OCI-LY3 (cell line): ENCODE measurements at regions not wholly inside any gene's neighbourhood (a gene's known extent, or its start where the extent isn't known, plus 50 kb on each side); places are given as distances from the start of the nearest gene placed in this dataset.

Experiments
- H2AFZ ChIP-seq: fragments of 200-600, 300-600 bp; shearing (Covaris generic); 2 replicates; pipeline ENCODE4 v1.6.0; 2014; ENCODE audit warnings: antibody characterized with exemption, low read depth, low read length
- H3K27ac ChIP-seq: fragments of 200-600, 300-600 bp; sonication (generic); 2 replicates; pipeline ENCODE4 v1.5.1; 2014; ENCODE audit warnings: mild to moderate bottlenecking, low read length, moderate library complexity, mixed read lengths
- H3K27me3 ChIP-seq: fragments of 200-600, 300-600 bp; sonication (generic); 2 replicates; pipeline ENCODE4 v1.6.1; 2014; ENCODE audit warnings: low read depth, low read length, mixed read lengths
- H3K36me3 ChIP-seq: fragments of 200-600, 300-600 bp; sonication (generic); replicated peaks from 2 replicates; pipeline ENCODE3; 2014; ENCODE audit warnings: low read depth, low read length, mixed read lengths
- H3K4me1 ChIP-seq: fragments of 300-600, 200-600 bp; sonication (generic); 2 replicates; pipeline ENCODE4 v1.6.1; 2014; ENCODE audit warnings: low read length, mixed read lengths
- H3K4me2 ChIP-seq: fragments of 200-600, 300-600 bp; sonication (generic); 2 replicates; pipeline ENCODE4 v1.6.1; 2014; ENCODE audit warnings: low read length, mixed read lengths
- H3K4me3 ChIP-seq: fragments of 300-600, 200-600 bp; sonication (generic); 2 replicates; pipeline ENCODE4 v1.5.1; 2014; ENCODE audit warnings: antibody characterized with exemption, mild to moderate bottlenecking, low read length, moderate library complexity
- H3K79me2 ChIP-seq: fragments of 300-600, 200-600 bp; shearing (Covaris generic); 2 replicates; pipeline ENCODE4 v1.6.1; 2014; ENCODE audit warnings: mild to moderate bottlenecking, low read length, mixed read lengths
- H3K9ac ChIP-seq: fragments of 300-600, 200-600 bp; shearing (Covaris generic); 2 replicates; pipeline ENCODE4 v1.6.0; 2014; ENCODE audit warnings: mild to moderate bottlenecking, low read length, moderate library complexity
- H3K9me3 ChIP-seq: fragments of 200-600, 300-600 bp; shearing (Covaris generic); 2 replicates; pipeline ENCODE4 v1.6.1; 2014; ENCODE audit warnings: low read length, mixed read lengths; ENCODE audit not compliant: insufficient read depth
- H4K20me1 ChIP-seq: fragments of 200-600, 300-600 bp; sonication (generic); 2 replicates; pipeline ENCODE4 v1.6.1; 2016; ENCODE audit warnings: low read length, mixed read lengths; ENCODE audit not compliant: insufficient read depth
- CTCF ChIP-seq: fragments of 200-600, 300-600 bp; sonication (generic); IDR thresholded peaks from 2 replicates; pipeline ENCODE4 v1.5.1; 2014; ENCODE audit warnings: antibody characterized with exemption, low read length, low read depth
- EZH2phosphoT487 ChIP-seq: fragments of 200-600 bp; shearing (Covaris generic); IDR thresholded peaks from 2 replicates; pipeline ENCODE4 v1.6.1; 2018; ENCODE audit warnings: antibody characterized with exemption, mixed run types, low read depth

DNA sequence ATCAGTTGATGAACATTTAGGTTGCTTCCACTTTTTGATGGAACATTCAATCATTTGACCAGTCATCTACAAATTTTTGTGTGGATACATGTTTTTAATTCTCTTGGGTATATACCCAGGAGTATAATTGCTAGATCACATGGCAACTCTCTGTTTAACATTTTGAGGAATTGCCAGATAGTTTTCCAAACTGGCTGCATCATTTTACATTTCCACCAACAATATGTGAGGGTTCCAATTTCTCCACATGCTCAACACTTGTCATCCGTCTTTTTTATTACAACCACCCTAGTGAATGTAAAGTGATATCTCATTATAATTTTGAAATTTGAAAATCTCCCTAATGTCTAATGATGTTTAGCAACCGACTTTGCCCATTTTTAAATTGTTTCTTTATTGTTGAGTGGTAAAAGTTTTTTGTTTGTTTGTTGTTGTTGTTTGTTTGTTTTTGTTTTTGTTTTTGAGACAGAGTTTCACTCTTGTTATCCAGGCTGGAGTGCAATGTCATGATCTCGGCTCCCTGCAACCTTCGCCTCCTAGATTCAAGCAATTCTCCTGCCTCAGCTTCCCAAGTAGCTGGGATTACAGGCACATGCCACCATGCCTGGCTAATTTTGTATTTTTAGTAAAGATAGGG lies 53.7 kb upstream of the PDYN start:
- no peaks in the 10 kb centered on the region for H4K20me1 ChIP-seq
- H3K4me2 ChIP-seq: no peak overlapping the region
- H3K36me3 ChIP-seq: no peaks in the 10 kb centered on the region
- no peaks in the 10 kb centered on the region for H3K9me3 ChIP-seq
- H2AFZ ChIP-seq: no peak overlapping the region
- peaks cover 92% of the 10 kb centered on the region for H3K27me3 ChIP-seq
- no peaks in the 10 kb centered on the region for H3K79me2 ChIP-seq
- H3K4me1 ChIP-seq: no peaks in the 10 kb centered on the region
- no peak overlapping the region for H3K4me3 ChIP-seq
- TF ChIP-seq EZH2phosphoT487 (no peak), CTCF (no peak)
- no peak overlapping the region for H3K9ac ChIP-seq
- no peak overlapping the region for H3K27ac ChIP-seq

GRCh38 chr20:2045101-2045500 lies 51.2 kb upstream of the PDYN start:
- Histone ChIP-seq H3K4me2 (no peak overlapping the region), H3K27me3 (peaks cover 90% of the 10 kb centered on the region), H3K9me3 (no peaks in the 10 kb centered on the region), H3K79me2 (no peaks in the 10 kb centered on the region), H3K4me3 (no peak overlapping the region), H3K4me1 (no peaks in the 10 kb centered on the region), H2AFZ (no peak overlapping the region), H4K20me1 (no peaks in the 10 kb centered on the region), H3K27ac (no peak overlapping the region), H3K9ac (no peak overlapping the region), H3K36me3 (no peaks in the 10 kb centered on the region)
- TF ChIP-seq CTCF: no peak
- TF ChIP-seq EZH2phosphoT487: no peak
